A673 (cell line): ENCODE measurements at regions not wholly inside any gene's neighbourhood (a gene's known extent, or its start where the extent isn't known, plus 50 kb on each side); places are given as distances from the start of the nearest gene placed in this dataset.

Experiments used
- BruUV-seq: library from RNA; stranded (reverse); fragments of 400-500 nt; replicated peaks from 2 replicates; lab custom pipeline; 2021; lab: Mats Ljungman, UMichigan
- CTCF ChIA-PET: fragments of 300-600 bp; sonication (Branson Sonifier 250); formaldehyde crosslinking; loops from one replicate; lab custom pipeline; 2022; ENCODE audit warnings: antibody characterized with exemption; lab: Charles Lee
- POLR2A ChIA-PET: fragments of 300-600 bp; sonication (Branson Sonifier 250); formaldehyde crosslinking; loops from one replicate; lab custom pipeline; 2022; ENCODE audit warnings: antibody characterized with exemption; ENCODE audit not compliant: low non-redundant PET; lab: Charles Lee
- DNase-seq: peaks from one replicate; pipeline ENCODE4 v3.0.0-alpha.2; 2015; ENCODE audit warnings: low spot score
- H3K27ac ChIP-seq: fragments of 200-600 bp; sonication (generic); 2 replicates; pipeline ENCODE4 v1.5.1; 2016; ENCODE audit warnings: mixed run types, low read depth, mild to moderate bottlenecking, mixed read lengths, antibody characterized with exemption, low read length; ENCODE audit not compliant: poor library complexity, severe bottlenecking
- H3K27me3 ChIP-seq: fragments of 200-600 bp; sonication (generic); replicated peaks from 2 replicates; pipeline ENCODE4 v1.6.1; 2017; ENCODE audit warnings: mixed run types, low read depth, mild to moderate bottlenecking, mixed read lengths, antibody characterized with exemption, low read length; ENCODE audit not compliant: insufficient read depth, poor library complexity
- H3K36me3 ChIP-seq: fragments of 200-600 bp; sonication (generic); 2 replicates; pipeline ENCODE4 v1.6.1; 2016; ENCODE audit warnings: mixed run types, mild to moderate bottlenecking, mixed read lengths, antibody characterized with exemption, low read length; ENCODE audit not compliant: insufficient read depth, poor library complexity, severe bottlenecking
- H3K4me1 ChIP-seq: fragments of 200-600 bp; sonication (generic); 2 replicates; pipeline ENCODE4 v1.6.1; 2017; ENCODE audit warnings: mixed run types, mild to moderate bottlenecking, mixed read lengths, antibody characterized with exemption, low read length; ENCODE audit not compliant: insufficient read depth, poor library complexity, severe bottlenecking
- H3K4me3 ChIP-seq: fragments of 200-600 bp; sonication (generic); 2 replicates; pipeline ENCODE4 v1.5.1; 2016; ENCODE audit warnings: low read depth, mixed run types, mild to moderate bottlenecking, mixed read lengths, low read length; ENCODE audit not compliant: poor library complexity, severe bottlenecking
- H3K9me3 ChIP-seq: fragments of 200-600 bp; sonication (generic); 2 replicates; pipeline ENCODE4 v1.6.1; 2016; ENCODE audit warnings: mixed run types, low read depth, mild to moderate bottlenecking, mixed read lengths, antibody characterized with exemption, low read length; ENCODE audit not compliant: poor library complexity, severe bottlenecking
- CTCF ChIP-seq: fragments of 300-800, 200-600 bp; sonication (generic); conservative IDR thresholded peaks from 2 replicates; pipeline ENCODE4 v1.5.1; 2017; ENCODE audit warnings: low read depth, mild to moderate bottlenecking, antibody characterized with exemption, low read length, moderate library complexity, mixed read lengths
- EZH2 ChIP-seq: fragments of 200-600 bp; sonication (generic); IDR thresholded peaks from 2 replicates; pipeline ENCODE4 v1.6.1; 2017; ENCODE audit warnings: borderline replicate concordance, low read depth, mild to moderate bottlenecking, mixed read lengths, antibody characterized with exemption, low read length; ENCODE audit not compliant: poor library complexity, severe bottlenecking
- intact Hi-C: fragments of 100-400 bp; cut with micrococcal nuclease; formaldehyde crosslinking; loops from one replicate; pipeline ENCODE4 v1.10.0; 2022; ENCODE audit not compliant: unreplicated experiment

DNA sequence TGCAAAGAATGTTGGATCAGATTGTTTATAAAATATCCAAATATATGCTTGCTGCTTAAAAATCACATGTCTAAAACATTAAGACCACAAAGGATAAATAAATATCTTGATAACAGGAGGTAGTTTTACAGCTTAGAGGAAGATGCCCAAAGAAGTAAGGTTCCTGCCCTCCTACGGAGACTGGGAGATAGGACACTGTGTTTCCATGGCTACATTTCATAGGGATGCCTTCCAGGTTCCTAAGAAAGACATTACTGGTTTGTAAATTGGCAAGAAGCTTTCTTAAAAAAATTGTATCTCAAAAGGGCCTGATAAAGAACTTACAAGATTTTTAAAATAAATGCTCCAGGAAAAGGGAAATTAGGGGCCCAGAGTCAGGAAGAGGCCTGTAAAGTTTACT, 437.2 kb downstream of the HINT1 start:
- no TSS peak for BruUV-seq
- no peaks in the 10 kb centered on the region for H3K9me3 ChIP-seq
- no peaks in the 10 kb centered on the region for H3K27me3 ChIP-seq
- ChIA-PET CTCF (no interaction called here), POLR2A (no interaction called here)
- H3K27ac ChIP-seq: no peak overlapping the region
- H3K4me1 ChIP-seq: no peaks in the 10 kb centered on the region
- no peak for DNase-seq
- no peaks in the 10 kb centered on the region for H3K36me3 ChIP-seq
- no peak for TF ChIP-seq CTCF
- TF ChIP-seq EZH2: no peak
- no peak overlapping the region for H3K4me3 ChIP-seq
- intact Hi-C loops: loop anchor here (10.0 kb wide), 1 partner anchor 623 kb away; no protein-coding TSS in a partner anchor

GRCh38 chr5:130724658-130725057, 440.4 kb downstream of the HINT1 start:
- Histone ChIP-seq H3K4me1 (no peaks in the 10 kb centered on the region), H3K9me3 (no peaks in the 10 kb centered on the region), H3K4me3 (no peak overlapping the region), H3K36me3 (no peaks in the 10 kb centered on the region), H3K27ac (no peak overlapping the region), H3K27me3 (peaks cover 3% of the 10 kb centered on the region)
- BruUV-seq: no TSS peak
- intact Hi-C loops: loop anchor here (10.0 kb wide), 1 partner anchor 620 kb away; no protein-coding TSS in a partner anchor
- TF ChIP-seq CTCF (no peak), EZH2 (no peak)
- POLR2A ChIA-PET: no interaction called here
- no peak for DNase-seq
- CTCF ChIA-PET: no interaction called here

DNA sequence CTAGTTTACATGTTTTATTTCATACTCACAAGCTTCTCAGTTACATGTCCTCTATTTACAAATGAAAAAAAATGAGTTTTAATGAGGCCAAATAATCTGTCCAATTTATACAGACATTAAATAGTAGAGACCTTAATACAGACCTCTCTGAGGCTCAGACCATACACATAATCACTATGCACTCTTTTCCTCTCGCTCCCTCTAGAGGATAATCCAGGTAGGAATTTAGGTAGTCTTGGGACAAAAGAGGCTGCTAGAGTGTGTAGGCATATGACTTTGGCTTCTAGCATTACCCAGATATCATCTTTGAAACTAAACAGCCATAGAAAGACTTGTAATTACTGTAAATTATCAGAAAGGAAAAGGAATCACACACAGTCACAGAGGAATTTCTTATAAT, 444.7 kb downstream of the HINT1 start:
- no TSS peak for BruUV-seq
- Histone ChIP-seq H3K36me3 (no peaks in the 10 kb centered on the region), H3K4me3 (no peak overlapping the region), H3K27ac (no peak overlapping the region), H3K4me1 (no peaks in the 10 kb centered on the region), H3K9me3 (no peaks in the 10 kb centered on the region), H3K27me3 (peaks cover 3% of the 10 kb centered on the region)
- ChIA-PET CTCF (no interaction called here), POLR2A (no interaction called here)
- peak; percentile 56 for DNase-seq
- TF ChIP-seq EZH2 (no peak), CTCF (peak; percentile 53)
- intact Hi-C loops: loop anchor here (10.0 kb wide), 1 partner anchor 616 kb away; no protein-coding TSS in a partner anchor
